ENCODE measurements at regions not wholly inside any gene's neighbourhood (a gene's known extent, or its start where the extent isn't known, plus 50 kb on each side); places are given as distances from the start of the nearest gene placed in this dataset.

DNA sequence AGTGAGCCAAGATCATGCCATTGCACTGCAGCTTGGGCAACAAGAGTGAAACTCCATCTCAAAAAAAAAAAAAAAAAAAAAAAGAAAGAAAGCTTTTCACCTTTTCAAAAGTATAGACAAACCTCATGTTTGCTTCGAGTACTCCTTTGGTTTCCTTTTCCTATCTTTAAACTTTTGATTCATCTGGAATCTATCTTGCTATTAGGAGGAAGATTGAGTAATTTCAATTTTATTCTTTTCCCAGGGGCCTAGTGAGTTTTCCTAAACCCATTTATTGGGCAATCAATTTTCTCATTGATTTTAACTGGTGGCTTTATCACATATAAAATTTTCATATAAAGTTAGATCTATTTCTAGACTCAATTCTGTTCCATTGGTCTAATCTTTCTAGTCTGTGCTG is 190.5 kb upstream of the VEPH1 start:
- no peak for TF ChIP-seq TCF4 (CRISPR knock-in tag; IDR thresholded peaks at IDR 0.05; ENCODE audit: borderline replicate concordance)
- TF ChIP-seq CSRNP3 (CRISPR knock-in tag; IDR thresholded peaks at IDR 0.05): no peak
- no peak for TF ChIP-seq GLIS3 (CRISPR knock-in tag; IDR thresholded peaks at IDR 0.05)
- TF ChIP-seq BACH2 (CRISPR knock-in tag; IDR thresholded peaks at IDR 0.05; ENCODE audit: borderline replicate concordance): no peak
- no peak for TF ChIP-seq ZFP30 (CRISPR knock-in tag; IDR thresholded peaks at IDR 0.05)
- TF ChIP-seq OSR1 (CRISPR knock-in tag; IDR thresholded peaks at IDR 0.05): no peak
- no peak for TF ChIP-seq ARNTL (CRISPR knock-in tag; IDR thresholded peaks at IDR 0.05; ENCODE audit: borderline replicate concordance, low read depth)
- no peak for TF ChIP-seq RARB (CRISPR knock-in tag; IDR thresholded peaks at IDR 0.05)
- no peak for TF ChIP-seq ZNF70 (CRISPR knock-in tag; IDR thresholded peaks at IDR 0.05)
- TF ChIP-seq CREB5 (CRISPR knock-in tag; IDR thresholded peaks at IDR 0.05; ENCODE audit: low read depth): no peak
- no peak for TF ChIP-seq ISL1 (CRISPR knock-in tag; IDR thresholded peaks at IDR 0.05)
- ATAC-seq: no peak

DNA sequence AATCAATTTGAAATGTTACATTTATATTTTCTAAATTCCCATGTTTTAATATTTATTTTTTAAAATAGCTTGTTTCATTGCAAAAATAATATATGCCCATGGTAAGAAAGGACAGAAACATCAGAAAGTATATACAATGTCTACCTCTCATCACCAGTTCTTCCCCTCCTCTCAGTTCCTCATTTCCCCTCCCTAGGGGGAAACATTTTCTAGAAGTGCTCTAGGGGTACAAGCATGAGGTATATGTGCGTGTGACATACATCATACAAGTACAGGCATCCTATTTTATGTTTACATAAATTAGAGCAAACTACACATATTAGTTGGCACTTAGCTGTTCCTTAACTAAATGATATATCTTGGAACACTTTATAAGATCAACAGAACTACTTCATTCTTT is 189.3 kb upstream of the VEPH1 start:
- TF ChIP-seq ZFP30 (CRISPR knock-in tag; IDR thresholded peaks at IDR 0.05) (no peak), PPARA (CRISPR knock-in tag; IDR thresholded peaks at IDR 0.05; ENCODE audit: borderline replicate concordance) (no peak), SNAI2 (CRISPR knock-in tag; IDR thresholded peaks at IDR 0.05) (no peak), TOX (CRISPR knock-in tag; IDR thresholded peaks at IDR 0.05; ENCODE audit: borderline replicate concordance) (no peak), CSDC2 (CRISPR knock-in tag; IDR thresholded peaks at IDR 0.05) (no peak), TCF4 (CRISPR knock-in tag; IDR thresholded peaks at IDR 0.05; ENCODE audit: borderline replicate concordance) (no peak), RARB (CRISPR knock-in tag; IDR thresholded peaks at IDR 0.05) (no peak), PATZ1 (CRISPR knock-in tag; IDR thresholded peaks at IDR 0.05; ENCODE audit: borderline replicate concordance) (no peak), ISL1 (CRISPR knock-in tag; IDR thresholded peaks at IDR 0.05) (no peak)
- ATAC-seq: no peak

DNA sequence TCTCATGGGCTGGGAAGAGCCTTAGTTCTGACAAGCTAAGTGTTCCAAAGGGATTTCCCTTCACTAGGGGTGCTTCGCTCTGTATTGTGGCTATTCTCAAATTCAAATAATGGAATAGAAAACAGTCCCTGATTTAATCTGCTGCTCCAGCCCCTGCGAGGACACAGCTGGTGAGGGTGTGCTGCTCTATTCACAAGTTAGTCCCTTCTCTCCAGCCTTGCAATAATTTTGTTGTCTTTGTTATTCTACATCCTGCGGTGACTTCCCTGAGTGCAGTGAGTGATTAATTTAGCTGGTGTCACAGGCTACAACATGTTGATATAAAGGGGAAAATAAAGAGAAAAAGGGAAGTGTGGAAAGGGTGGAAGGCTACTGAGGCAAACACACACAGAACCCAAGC is 180.5 kb upstream of the VEPH1 start:
- TF ChIP-seq ISL1 (CRISPR knock-in tag; IDR thresholded peaks at IDR 0.05): no peak
- TF ChIP-seq RARB (CRISPR knock-in tag; IDR thresholded peaks at IDR 0.05): no peak
- no peak for TF ChIP-seq PATZ1 (CRISPR knock-in tag; IDR thresholded peaks at IDR 0.05; ENCODE audit: borderline replicate concordance)
- TF ChIP-seq OSR1 (CRISPR knock-in tag; IDR thresholded peaks at IDR 0.05): no peak
- no peak for TF ChIP-seq TCF4 (CRISPR knock-in tag; IDR thresholded peaks at IDR 0.05; ENCODE audit: borderline replicate concordance)
- TF ChIP-seq TOX (CRISPR knock-in tag; IDR thresholded peaks at IDR 0.05; ENCODE audit: borderline replicate concordance): no peak
- no peak for TF ChIP-seq ZNF70 (CRISPR knock-in tag; IDR thresholded peaks at IDR 0.05)
- TF ChIP-seq ZC3H10 (CRISPR knock-in tag; IDR thresholded peaks at IDR 0.05): no peak
- no peak for TF ChIP-seq ZFP30 (CRISPR knock-in tag; IDR thresholded peaks at IDR 0.05)
- TF ChIP-seq, protein P1, sequence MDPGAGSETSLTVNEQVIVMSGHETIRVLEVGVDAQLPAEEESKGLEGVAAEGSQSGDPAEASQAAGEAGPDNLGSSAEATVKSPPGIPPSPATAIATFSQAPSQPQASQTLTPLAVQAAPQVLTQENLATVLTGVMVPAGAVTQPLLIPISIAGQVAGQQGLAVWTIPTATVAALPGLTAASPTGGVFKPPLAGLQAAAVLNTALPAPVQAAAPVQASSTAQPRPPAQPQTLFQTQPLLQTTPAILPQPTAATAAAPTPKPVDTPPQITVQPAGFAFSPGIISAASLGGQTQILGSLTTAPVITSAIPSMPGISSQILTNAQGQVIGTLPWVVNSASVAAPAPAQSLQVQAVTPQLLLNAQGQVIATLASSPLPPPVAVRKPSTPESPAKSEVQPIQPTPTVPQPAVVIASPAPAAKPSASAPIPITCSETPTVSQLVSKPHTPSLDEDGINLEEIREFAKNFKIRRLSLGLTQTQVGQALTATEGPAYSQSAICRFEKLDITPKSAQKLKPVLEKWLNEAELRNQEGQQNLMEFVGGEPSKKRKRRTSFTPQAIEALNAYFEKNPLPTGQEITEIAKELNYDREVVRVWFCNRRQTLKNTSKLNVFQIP (CRISPR knock-in tag; IDR thresholded peaks at IDR 0.05; ENCODE audit: borderline replicate concordance, low read depth): no peak
- no peak for TF ChIP-seq CSDC2 (CRISPR knock-in tag; IDR thresholded peaks at IDR 0.05)
- TF ChIP-seq GLIS3 (CRISPR knock-in tag; IDR thresholded peaks at IDR 0.05): no peak
- TF ChIP-seq ARNTL (CRISPR knock-in tag; IDR thresholded peaks at IDR 0.05; ENCODE audit: borderline replicate concordance, low read depth): no peak
- no peak for TF ChIP-seq ZNF8 (CRISPR knock-in tag; IDR thresholded peaks at IDR 0.05)
- no peak for TF ChIP-seq BACH2 (CRISPR knock-in tag; IDR thresholded peaks at IDR 0.05; ENCODE audit: borderline replicate concordance)
- ATAC-seq: no peak

DNA sequence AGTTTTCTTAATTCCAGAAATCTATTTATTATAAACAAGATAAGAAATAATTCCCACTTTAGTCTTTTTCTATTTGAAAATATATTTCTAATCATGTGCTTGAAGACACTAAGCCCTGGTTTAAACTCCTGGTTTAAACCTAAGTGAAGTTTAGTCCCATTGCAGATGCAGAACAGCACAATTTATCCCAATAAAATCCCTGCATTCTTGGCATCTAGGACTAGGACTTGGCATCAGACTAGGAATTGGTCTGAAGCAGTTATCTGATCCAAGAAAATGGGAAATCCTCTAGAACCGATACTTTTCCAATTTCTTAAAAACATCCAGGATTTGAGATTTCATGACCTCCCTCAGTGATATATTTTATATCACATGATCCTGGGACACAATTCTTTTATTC is 168.8 kb upstream of the VEPH1 start:
- TF ChIP-seq GLIS3 (CRISPR knock-in tag; IDR thresholded peaks at IDR 0.05): no peak
- no peak for TF ChIP-seq BACH2 (CRISPR knock-in tag; IDR thresholded peaks at IDR 0.05; ENCODE audit: borderline replicate concordance)
- TF ChIP-seq ESRRG (CRISPR knock-in tag; IDR thresholded peaks at IDR 0.05): no peak
- TF ChIP-seq ISL1 (CRISPR knock-in tag; IDR thresholded peaks at IDR 0.05): no peak

More for the DNA sequence above, 168.8 kb upstream of the VEPH1 start:
- ATAC-seq: no peak
